Activated naive CD8-positive, alpha-beta T cell treated with anti-CD3 and anti-CD28 coated beads, Interleukin-2, amount 50 U/mL, for 24 hours (primary cell): ENCODE measurements at regions not wholly inside any gene's neighbourhood (a gene's known extent, or its start where the extent isn't known, plus 50 kb on each side); places are given as distances from the start of the nearest gene placed in this dataset.

Experiments used
- ATAC-seq: fragments of 150-1000 bp; cut with Tn5 transposase; one replicate; pipeline ENCODE4 v1.10.0; 2021
- DNase-seq: peaks from one replicate; pipeline ENCODE4 v3.0.0; 2021
- H3K27ac Mint-ChIP-seq: one replicate; pipeline ENCODE4 v1.8.0; 2021; ENCODE audit warnings: mild to moderate bottlenecking, mixed read lengths
- H3K27me3 Mint-ChIP-seq: one replicate; pipeline ENCODE4 v1.8.0; 2021; ENCODE audit warnings: mixed read lengths
- H3K36me3 Mint-ChIP-seq: one replicate; pipeline ENCODE4 v1.8.0; 2021; ENCODE audit warnings: low read depth, mixed read lengths
- H3K4me1 Mint-ChIP-seq: one replicate; pipeline ENCODE4 v1.8.0; 2021; ENCODE audit warnings: mixed read lengths
- H3K4me3 Mint-ChIP-seq: one replicate; pipeline ENCODE4 v1.8.0; 2021; ENCODE audit warnings: mild to moderate bottlenecking, moderate library complexity, mixed read lengths
- H3K9me3 Mint-ChIP-seq: one replicate; pipeline ENCODE4 v1.8.0; 2021; ENCODE audit warnings: mixed read lengths

DNA sequence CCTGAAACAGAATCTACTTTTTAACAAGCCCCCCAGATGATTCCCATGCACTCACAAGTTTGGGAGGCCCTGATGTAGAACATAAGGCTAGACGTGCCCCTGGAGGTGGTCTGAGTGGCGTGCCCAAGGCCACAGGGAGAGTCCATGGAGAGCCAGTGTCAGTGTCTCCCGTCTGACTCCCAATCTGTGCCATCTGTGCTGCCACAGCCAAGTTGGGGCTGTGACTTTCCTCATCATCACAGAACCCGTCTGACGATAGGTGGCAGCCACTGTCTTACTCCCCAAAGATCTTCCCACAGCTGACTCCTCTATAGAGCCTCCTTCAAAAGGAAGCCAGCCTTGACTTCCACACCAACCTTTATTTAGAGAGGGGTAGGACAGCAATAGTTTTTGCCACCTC lies 470.5 kb downstream of the SOX6 start:
- H3K36me3 Mint-ChIP-seq, result no peaks in the 10 kb centered on the region
- H3K9me3 Mint-ChIP-seq, result no peaks in the 10 kb centered on the region
- no peak overlapping the region for H3K27ac Mint-ChIP-seq
- no peaks in the 10 kb centered on the region for H3K27me3 Mint-ChIP-seq
- no peaks in the 10 kb centered on the region for H3K4me1 Mint-ChIP-seq
- H3K4me3 Mint-ChIP-seq, result no peak overlapping the region
- ATAC-seq (no peak), DNase-seq (no peak)

DNA sequence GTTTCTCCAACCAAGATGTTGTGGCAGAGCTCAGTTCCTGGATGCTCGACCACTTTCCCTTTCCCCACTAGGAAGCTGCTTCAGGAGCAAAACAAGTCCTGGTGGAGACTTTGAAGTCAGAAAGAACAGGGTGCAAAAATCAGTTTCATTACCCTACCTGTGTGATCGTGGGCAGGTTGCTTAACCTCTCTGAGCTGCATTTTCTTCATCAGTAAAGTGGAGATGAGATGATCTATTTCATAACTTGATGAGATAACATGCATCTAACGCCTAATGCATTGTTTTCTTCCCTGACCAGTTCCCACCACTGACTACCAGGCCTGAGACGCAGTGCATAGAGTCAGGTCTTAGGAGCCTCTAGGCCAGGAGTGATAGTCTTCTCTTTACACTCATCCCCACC lies 470.0 kb downstream of the SOX6 start:
- ATAC-seq (no peak), DNase-seq (no peak)
- no peak overlapping the region for H3K4me3 Mint-ChIP-seq
- no peaks in the 10 kb centered on the region for H3K27me3 Mint-ChIP-seq
- no peaks in the 10 kb centered on the region for H3K36me3 Mint-ChIP-seq
- H3K4me1 Mint-ChIP-seq, result no peaks in the 10 kb centered on the region
- no peaks in the 10 kb centered on the region for H3K9me3 Mint-ChIP-seq
- no peak overlapping the region for H3K27ac Mint-ChIP-seq

DNA sequence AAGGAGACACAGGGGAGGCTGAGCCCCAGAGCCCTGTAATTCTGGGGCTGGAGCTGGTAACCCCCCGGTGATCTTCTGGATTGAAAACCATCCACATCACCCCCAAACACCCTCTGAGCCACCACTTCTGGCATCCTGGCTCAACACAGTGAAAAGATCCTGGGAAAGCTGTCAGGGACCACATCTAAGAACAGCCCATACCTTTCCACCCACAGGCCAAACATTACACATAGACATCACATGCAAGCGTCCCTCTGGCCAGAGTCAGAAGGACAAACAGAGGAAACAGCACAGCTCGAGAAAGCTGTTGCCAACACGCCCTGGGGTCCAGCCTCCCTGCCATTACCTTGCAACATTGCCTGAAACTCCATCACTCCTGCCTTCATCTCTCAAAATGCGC lies 469.5 kb downstream of the SOX6 start:
- Mint-ChIP-seq H3K4me3 (no peak overlapping the region), H3K9me3 (no peaks in the 10 kb centered on the region), H3K4me1 (no peaks in the 10 kb centered on the region), H3K36me3 (no peaks in the 10 kb centered on the region), H3K27ac (no peak overlapping the region), H3K27me3 (no peaks in the 10 kb centered on the region)
- ATAC-seq (no peak), DNase-seq (no peak)

DNA sequence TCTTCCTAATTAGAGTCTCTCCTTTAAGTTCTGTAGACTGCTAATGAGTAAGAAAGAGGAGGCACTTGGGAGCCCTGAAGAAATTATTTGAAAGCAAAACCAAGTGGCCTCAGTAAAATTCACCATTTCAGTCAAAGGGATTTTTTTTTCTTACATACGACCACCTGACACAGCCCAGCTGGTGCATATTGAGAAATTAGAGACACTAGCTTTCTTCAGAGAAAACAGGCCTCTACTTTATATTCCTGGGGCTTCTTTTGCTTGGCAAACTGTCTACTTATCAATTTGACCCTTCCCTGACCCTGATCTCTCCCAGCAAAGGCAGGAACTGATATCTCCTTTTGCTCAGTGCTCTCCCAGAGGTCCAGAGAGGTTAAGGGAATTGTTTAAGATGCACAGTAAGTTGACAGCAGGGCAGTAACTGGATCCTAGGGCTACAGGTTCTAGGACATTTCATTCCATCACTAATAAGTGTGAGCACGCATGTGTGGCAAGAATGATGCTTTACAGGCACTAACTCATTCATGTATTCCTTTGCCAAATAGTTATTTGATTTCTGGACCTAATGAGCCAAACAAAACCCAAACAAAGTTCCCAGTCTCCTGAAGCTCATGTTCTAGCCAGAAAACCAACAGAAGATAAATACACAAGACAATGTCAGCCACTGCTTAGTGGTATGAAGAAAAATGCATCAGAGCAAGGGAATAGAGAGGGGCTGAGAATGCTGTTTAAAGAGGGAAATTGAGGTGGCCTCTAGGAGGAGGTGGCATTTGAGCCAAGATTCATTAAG lies 467.6 kb downstream of the SOX6 start:
- no peak overlapping the region for H3K4me3 Mint-ChIP-seq
- no peak for DNase-seq
- no peak overlapping the region for H3K27ac Mint-ChIP-seq
- H3K27me3 Mint-ChIP-seq, result no peaks in the 10 kb centered on the region
- no peak for ATAC-seq
- no peaks in the 10 kb centered on the region for H3K4me1 Mint-ChIP-seq
- no peaks in the 10 kb centered on the region for H3K9me3 Mint-ChIP-seq
- no peaks in the 10 kb centered on the region for H3K36me3 Mint-ChIP-seq

DNA sequence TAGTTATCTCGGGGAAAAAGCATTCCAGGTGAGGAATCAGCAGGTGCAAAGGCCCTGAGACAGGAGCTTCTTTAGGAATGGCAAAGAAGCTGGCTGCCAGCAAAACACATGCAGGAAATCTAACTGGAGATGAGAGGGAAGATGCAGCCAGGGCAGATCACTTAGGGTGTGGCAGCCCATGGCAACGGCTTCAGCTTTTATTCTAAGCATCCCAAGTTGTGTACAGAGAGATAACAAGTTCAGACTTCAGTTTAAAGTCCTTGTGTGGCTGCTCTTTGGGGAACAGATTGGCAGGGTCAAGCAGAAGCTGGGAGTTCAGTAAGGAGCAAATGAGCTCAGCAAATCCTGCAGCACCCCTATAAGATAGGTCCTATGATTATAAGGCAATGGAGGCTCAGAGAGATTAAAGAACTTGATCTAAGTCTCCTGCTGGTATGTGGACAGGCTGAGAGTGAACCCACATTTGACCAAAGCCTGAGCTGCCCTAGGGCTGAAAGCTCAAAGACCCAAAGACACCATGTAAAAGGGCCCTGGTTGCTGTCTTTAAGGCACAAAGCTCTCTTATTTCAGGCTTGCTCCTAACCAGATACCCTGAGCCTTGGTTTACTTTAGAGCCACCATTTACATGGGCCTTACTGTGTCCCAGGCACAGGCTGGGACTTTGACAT lies 466.8 kb downstream of the SOX6 start:
- no peaks in the 10 kb centered on the region for H3K36me3 Mint-ChIP-seq
- no peaks in the 10 kb centered on the region for H3K4me1 Mint-ChIP-seq
- H3K9me3 Mint-ChIP-seq, result no peaks in the 10 kb centered on the region
- ATAC-seq (no peak), DNase-seq (no peak)
- H3K27ac Mint-ChIP-seq, result no peak overlapping the region
- no peaks in the 10 kb centered on the region for H3K27me3 Mint-ChIP-seq
- H3K4me3 Mint-ChIP-seq, result no peak overlapping the region

DNA sequence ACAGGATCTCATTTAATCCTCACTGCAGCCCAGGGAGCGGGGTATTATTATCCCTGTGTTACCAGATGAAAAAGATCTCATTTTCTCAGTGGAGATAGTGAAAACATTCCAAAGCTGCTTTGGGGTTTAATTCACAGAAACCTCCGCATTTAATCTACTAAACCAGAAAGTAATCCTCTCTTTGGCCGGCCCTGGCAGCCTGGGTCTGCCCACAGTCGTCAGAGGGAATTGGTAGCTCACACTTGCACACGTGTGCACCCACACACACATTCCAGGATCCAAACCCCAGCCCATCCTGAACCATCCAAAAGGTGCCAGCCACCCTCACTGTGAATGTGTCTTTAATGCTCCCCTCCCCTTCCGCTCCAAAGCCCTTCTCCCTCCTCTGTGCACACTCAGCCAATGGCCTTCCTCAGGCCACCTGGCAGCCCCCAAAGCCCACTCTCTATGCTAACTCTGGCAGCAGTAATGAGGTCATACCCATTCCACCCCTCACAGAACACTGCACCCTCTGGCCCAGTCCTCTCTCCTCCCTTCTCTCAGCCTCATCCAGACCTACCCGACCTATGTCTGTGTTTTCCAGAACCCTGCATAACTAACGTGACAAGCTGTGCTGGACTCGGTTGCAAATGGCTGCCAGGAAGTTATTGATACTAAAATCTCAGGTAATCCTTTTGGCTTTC lies 466.2 kb downstream of the SOX6 start:
- H3K36me3 Mint-ChIP-seq, result no peaks in the 10 kb centered on the region
- H3K27ac Mint-ChIP-seq, result no peak overlapping the region
- no peaks in the 10 kb centered on the region for H3K9me3 Mint-ChIP-seq
- no peak overlapping the region for H3K4me3 Mint-ChIP-seq
- DNase-seq (no peak), ATAC-seq (no peak)
- H3K4me1 Mint-ChIP-seq, result no peaks in the 10 kb centered on the region
- H3K27me3 Mint-ChIP-seq, result no peaks in the 10 kb centered on the region

DNA sequence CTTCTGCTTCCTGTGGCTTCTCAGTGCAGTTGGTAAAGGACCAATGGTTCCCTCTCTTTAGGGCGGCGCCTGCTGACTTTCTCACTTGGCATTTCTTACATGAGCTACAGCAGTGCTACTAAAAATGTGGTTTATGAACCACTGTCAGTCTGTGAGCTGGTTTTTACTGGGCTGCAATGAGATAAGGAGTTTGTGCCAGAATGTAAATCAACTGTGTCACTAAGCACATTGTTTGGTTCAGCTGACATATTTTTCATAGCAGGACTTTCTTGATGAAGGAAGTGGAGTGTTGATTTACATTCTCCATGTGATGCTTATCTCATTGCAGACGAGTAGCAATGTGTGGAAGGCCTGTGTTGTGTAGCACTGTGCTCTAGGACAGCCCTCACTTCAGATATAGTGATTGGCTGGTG lies 463.3 kb downstream of the SOX6 start:
- Mint-ChIP-seq H3K9me3 (no peaks in the 10 kb centered on the region), H3K4me3 (no peak overlapping the region), H3K27me3 (no peaks in the 10 kb centered on the region), H3K27ac (no peak overlapping the region), H3K4me1 (no peaks in the 10 kb centered on the region), H3K36me3 (no peaks in the 10 kb centered on the region)
- DNase-seq (no peak), ATAC-seq (no peak)

DNA sequence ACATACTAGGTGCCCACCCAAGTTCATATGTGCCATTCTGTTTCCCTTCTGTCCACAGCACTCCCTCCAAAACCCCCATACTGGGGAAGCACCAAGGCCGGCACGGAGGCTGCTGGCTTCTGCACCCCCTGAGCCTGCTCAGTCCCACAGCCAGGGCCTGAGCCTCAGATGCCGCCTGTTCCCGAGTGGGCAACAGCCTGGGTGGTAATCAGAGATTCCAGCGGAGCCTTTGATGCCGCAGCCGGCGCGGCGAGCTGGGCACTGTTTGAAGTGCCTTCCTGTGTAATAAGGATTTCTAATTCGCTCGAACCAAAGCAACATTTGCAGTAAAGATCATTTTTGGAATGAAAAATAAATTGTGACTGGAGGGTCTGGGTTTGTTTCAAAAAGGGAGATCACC lies 460.3 kb downstream of the SOX6 start:
- no peak for DNase-seq
- H3K36me3 Mint-ChIP-seq, result no peaks in the 10 kb centered on the region
- no peak overlapping the region for H3K27ac Mint-ChIP-seq
- no peaks in the 10 kb centered on the region for H3K9me3 Mint-ChIP-seq
- no peaks in the 10 kb centered on the region for H3K27me3 Mint-ChIP-seq
- H3K4me3 Mint-ChIP-seq, result no peak overlapping the region
- H3K4me1 Mint-ChIP-seq, result no peaks in the 10 kb centered on the region
- no peak for ATAC-seq

DNA sequence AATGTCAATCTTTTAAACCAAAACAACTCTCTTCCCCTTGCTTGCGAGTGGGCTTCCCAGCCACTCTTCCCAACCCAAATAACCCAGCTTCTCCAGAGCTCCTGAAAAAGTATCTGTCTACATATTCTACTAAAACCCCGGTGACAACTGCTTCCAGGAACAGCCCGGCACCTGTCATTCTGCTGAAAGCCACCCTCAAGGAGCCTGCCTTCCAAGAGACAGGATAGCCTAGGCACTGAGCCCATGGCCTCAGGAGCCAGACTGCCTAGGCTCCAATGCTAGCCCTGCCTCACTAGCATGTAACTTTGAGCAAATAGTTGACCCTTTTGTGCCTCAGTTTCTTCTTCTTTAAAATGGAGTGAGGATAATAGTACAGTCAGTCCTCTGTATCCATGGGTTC lies 459.8 kb downstream of the SOX6 start:
- no peaks in the 10 kb centered on the region for H3K36me3 Mint-ChIP-seq
- DNase-seq, result no peak
- H3K4me3 Mint-ChIP-seq, result no peak overlapping the region
- no peak for ATAC-seq
- no peaks in the 10 kb centered on the region for H3K9me3 Mint-ChIP-seq
- no peaks in the 10 kb centered on the region for H3K4me1 Mint-ChIP-seq
- H3K27ac Mint-ChIP-seq, result no peak overlapping the region
- no peaks in the 10 kb centered on the region for H3K27me3 Mint-ChIP-seq

DNA sequence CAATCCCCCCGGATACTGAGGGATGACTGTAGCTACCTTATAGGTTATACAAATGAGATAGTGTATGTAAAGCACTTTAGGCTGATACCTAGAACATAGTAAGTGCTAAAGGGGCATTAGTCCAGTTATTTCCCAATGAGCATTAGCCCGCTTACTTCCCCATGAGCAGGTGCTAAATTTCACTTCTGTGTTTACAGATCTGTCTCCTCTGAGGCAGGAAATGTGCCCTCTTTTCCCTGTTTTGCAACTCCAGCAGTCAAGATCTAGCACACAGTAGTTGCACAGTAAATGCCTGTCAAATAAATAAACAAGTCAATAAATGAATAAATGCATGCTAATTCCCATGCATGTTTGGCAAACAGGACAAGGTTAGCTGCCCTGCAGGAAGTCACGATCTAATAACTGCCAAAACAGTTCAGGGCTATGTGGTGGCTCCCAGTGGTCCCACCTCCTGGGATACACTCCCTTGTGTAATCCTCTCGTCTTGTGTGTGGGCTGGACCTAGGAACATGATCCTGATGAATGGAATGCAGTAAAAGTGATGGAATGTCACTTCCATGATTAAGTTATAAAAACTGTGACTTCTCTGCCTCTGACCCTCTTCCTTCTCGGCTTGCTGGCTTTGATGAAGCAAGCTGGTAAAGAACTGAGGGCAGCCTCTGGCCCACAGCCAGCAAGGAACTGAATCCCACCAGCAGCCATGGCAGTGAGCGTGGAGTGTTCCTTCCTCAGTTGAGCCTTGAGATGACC lies 459.0 kb downstream of the SOX6 start:
- H3K27ac Mint-ChIP-seq, result no peak overlapping the region
- H3K27me3 Mint-ChIP-seq, result no peaks in the 10 kb centered on the region
- no peaks in the 10 kb centered on the region for H3K9me3 Mint-ChIP-seq
- no peaks in the 10 kb centered on the region for H3K36me3 Mint-ChIP-seq
- DNase-seq (no peak), ATAC-seq (no peak)
- no peaks in the 10 kb centered on the region for H3K4me1 Mint-ChIP-seq
- H3K4me3 Mint-ChIP-seq, result no peak overlapping the region

DNA sequence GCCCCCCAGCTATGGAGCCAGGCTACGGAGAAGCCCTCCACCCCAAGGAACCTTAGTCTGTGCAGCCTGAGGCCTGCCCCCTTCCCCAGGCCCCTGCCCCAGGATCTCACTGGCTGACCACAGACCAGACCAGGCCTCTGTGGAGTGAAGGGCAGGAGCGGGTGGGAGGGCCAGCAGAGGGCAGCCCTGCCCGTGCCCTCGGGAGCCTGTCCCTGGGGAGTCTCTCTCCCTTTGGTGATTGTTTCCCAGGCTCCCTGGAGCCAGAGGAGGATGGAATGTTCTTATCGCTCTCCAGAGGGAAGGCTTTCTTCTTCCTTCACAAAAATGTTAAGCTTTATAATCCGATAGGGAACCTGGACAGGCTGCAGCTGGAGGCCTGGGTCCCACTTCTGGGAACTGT lies 455.3 kb downstream of the SOX6 start:
- Mint-ChIP-seq H3K27me3 (no peaks in the 10 kb centered on the region), H3K4me3 (no peak overlapping the region), H3K4me1 (no peaks in the 10 kb centered on the region), H3K27ac (no peak overlapping the region), H3K36me3 (no peaks in the 10 kb centered on the region), H3K9me3 (no peaks in the 10 kb centered on the region)
- ATAC-seq (no peak), DNase-seq (no peak)

DNA sequence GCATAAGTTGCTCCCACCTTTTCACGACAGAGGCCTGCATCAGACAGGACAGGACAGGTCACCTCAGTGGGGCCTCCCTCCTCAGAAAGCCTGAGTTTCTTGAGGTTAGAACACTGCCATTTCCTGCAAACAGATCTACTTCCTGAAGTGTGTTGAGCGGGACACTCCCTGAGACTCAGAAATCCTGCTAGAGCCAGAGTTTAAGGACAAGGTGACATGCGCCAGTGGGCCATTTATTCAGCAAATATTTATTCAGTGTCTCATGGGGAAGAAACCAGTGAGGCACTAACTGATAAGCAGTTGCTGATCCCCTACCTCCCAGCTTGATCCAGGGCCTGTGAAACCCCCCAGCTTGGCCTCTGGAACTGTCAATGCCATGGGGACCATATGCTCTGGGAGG lies 454.6 kb downstream of the SOX6 start:
- Mint-ChIP-seq H3K4me1 (no peaks in the 10 kb centered on the region), H3K9me3 (no peaks in the 10 kb centered on the region), H3K4me3 (no peak overlapping the region), H3K27ac (no peak overlapping the region), H3K27me3 (no peaks in the 10 kb centered on the region), H3K36me3 (no peaks in the 10 kb centered on the region)
- no peak for DNase-seq
- no peak for ATAC-seq

DNA sequence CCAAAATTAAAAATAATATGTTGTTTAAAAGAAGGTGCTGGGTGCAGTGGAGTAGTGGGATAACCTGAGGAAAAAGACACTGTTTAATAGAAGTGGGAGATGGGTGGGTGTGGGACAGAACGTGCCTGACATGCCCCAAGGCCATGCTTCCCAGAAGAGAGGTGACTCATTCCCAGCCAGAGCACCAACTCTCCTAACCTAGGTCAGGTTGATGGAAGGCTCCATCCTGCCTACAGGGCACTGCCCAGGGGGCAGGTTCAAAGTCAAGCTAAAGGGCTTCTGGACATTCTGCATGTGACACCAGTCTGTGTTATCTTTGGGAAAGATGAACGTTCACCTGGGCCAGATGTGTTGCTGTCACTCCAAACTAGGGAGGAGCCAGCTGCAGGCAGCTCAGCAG lies 453.1 kb downstream of the SOX6 start:
- Mint-ChIP-seq H3K9me3 (no peaks in the 10 kb centered on the region), H3K27ac (no peak overlapping the region), H3K4me3 (no peak overlapping the region), H3K4me1 (no peaks in the 10 kb centered on the region), H3K27me3 (no peaks in the 10 kb centered on the region), H3K36me3 (no peaks in the 10 kb centered on the region)
- DNase-seq, result no peak
- ATAC-seq, result no peak

DNA sequence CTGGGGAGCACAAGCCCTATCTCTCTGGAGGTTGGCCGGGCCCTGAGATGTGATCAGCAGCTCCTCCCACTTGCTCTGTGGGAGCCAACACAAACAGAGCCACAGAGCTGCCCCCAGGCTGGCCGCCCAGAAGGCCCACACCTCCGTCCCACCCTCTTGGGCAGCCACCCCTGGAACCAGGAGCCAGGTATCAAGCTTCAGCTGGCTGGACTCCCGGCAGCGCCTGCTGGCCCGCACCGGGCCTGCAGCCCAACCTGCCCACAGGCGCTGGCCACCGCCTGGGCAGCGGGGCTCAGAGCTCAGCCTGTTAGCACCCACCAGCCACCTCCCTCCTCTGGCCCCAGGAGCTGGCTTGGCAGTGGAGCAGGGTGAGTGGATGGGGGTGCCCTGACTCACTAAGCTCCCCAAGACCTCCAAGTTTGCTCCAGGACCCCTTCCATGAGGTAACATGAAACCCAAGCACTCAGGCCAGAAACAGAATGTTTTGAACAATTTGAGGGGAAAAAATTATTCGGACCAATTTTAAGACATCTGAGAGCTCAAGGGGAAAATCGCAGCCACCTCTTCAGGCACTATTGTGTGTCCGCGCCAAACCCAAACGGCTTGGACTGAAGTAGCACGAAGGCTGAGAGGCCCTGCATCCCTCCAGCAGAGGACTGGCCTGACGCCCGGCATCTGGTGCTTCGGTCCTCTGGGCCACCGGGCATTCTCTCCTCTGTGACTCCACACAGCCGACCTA lies 450.8 kb downstream of the SOX6 start:
- no peaks in the 10 kb centered on the region for H3K27me3 Mint-ChIP-seq
- H3K9me3 Mint-ChIP-seq, result no peaks in the 10 kb centered on the region
- no peaks in the 10 kb centered on the region for H3K4me1 Mint-ChIP-seq
- ATAC-seq (no peak), DNase-seq (no peak)
- H3K36me3 Mint-ChIP-seq, result no peaks in the 10 kb centered on the region
- H3K27ac Mint-ChIP-seq, result no peak overlapping the region
- H3K4me3 Mint-ChIP-seq, result no peak overlapping the region
